ENCODE measurements at regions not wholly inside any gene's neighbourhood (a gene's known extent, or its start where the extent isn't known, plus 50 kb on each side); places are given as distances from the start of the nearest gene placed in this dataset.

- Mint-ChIP-seq H3K4me3 (no peak overlapping the region), H3K9me3 (no peaks in the 10 kb centered on the region), H3K27ac (no peak overlapping the region), H3K4me1 (no peaks in the 10 kb centered on the region), H3K27me3 (ENCODE audit: low read depth) (peaks cover 10% of the 10 kb centered on the region), H3K36me3 (ENCODE audit: low read depth) (no peaks in the 10 kb centered on the region)
- TF ChIP-seq, protein P1, sequence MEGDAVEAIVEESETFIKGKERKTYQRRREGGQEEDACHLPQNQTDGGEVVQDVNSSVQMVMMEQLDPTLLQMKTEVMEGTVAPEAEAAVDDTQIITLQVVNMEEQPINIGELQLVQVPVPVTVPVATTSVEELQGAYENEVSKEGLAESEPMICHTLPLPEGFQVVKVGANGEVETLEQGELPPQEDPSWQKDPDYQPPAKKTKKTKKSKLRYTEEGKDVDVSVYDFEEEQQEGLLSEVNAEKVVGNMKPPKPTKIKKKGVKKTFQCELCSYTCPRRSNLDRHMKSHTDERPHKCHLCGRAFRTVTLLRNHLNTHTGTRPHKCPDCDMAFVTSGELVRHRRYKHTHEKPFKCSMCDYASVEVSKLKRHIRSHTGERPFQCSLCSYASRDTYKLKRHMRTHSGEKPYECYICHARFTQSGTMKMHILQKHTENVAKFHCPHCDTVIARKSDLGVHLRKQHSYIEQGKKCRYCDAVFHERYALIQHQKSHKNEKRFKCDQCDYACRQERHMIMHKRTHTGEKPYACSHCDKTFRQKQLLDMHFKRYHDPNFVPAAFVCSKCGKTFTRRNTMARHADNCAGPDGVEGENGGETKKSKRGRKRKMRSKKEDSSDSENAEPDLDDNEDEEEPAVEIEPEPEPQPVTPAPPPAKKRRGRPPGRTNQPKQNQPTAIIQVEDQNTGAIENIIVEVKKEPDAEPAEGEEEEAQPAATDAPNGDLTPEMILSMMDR (IDR thresholded peaks at IDR 0.05; ENCODE audit: unreplicated experiment in 3 of 3) = no peak
Observed at GRCh38 chr22:48539261-48539660, 1288.4 kb downstream of the BRD1 start.

DNA sequence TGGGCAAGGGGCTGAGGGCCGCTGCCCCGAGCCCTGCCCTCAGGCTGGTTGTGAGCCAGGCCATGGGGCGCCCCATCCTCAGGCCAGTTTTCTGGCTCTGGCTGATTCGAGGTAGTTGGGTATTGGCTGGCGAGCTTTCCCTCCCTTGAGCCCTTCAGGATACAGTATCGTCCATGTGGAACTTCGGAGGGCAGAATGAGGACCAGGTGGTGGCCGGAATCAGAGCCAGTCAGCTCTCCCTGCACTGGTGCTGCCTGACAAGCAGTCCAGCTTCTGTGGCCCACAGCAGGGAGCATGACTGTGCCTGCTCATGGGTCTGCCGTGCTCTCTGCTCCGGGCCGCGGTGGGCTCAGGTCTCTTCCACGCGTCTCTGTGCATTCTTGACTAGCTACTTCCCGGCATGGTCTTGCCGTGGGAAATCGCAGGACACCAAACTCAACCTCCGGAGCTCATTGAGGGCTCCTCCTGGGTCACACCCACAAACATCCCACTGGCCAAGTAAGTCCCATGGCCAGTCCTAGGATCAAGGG lies 1289.3 kb downstream of the BRD1 start:
- H3K9me3 Mint-ChIP-seq = no peaks in the 10 kb centered on the region
- TF ChIP-seq, protein P1 (IDR thresholded peaks at IDR 0.05; ENCODE audit: unreplicated experiment in 3 of 3) = no peak
- no peak overlapping the region for H3K4me3 Mint-ChIP-seq
- H3K4me1 Mint-ChIP-seq = no peaks in the 10 kb centered on the region
- peaks cover 17% of the 10 kb centered on the region for H3K27me3 Mint-ChIP-seq (ENCODE audit: low read depth)
- H3K36me3 Mint-ChIP-seq (ENCODE audit: low read depth) = no peaks in the 10 kb centered on the region
- H3K27ac Mint-ChIP-seq = no peak overlapping the region

DNA sequence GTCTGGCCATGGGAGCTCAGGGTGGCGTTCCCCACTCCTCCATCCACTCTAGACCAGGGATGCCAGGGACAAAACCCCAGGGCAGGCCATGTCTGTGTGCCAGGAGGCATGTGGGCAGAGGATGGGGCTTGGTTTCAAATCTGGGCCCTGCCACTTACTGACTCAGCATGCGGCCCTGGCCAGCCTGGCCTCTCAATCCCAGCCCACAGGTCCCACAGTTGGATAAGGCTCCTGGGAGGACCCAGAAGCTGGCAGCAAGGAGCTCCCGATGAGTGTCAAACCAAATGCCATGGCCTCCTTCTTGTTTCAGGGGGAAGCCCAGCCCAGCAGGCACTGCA lies 1290.4 kb downstream of the BRD1 start:
- TF ChIP-seq, protein P1 (IDR thresholded peaks at IDR 0.05; ENCODE audit: unreplicated experiment in 3 of 3) = no peak
- no peak overlapping the region for H3K27ac Mint-ChIP-seq
- peaks cover 17% of the 10 kb centered on the region for H3K27me3 Mint-ChIP-seq (ENCODE audit: low read depth)
- H3K4me1 Mint-ChIP-seq = no peaks in the 10 kb centered on the region
- H3K9me3 Mint-ChIP-seq = no peaks in the 10 kb centered on the region
- H3K4me3 Mint-ChIP-seq = no peak overlapping the region
- no peaks in the 10 kb centered on the region for H3K36me3 Mint-ChIP-seq (ENCODE audit: low read depth)

DNA sequence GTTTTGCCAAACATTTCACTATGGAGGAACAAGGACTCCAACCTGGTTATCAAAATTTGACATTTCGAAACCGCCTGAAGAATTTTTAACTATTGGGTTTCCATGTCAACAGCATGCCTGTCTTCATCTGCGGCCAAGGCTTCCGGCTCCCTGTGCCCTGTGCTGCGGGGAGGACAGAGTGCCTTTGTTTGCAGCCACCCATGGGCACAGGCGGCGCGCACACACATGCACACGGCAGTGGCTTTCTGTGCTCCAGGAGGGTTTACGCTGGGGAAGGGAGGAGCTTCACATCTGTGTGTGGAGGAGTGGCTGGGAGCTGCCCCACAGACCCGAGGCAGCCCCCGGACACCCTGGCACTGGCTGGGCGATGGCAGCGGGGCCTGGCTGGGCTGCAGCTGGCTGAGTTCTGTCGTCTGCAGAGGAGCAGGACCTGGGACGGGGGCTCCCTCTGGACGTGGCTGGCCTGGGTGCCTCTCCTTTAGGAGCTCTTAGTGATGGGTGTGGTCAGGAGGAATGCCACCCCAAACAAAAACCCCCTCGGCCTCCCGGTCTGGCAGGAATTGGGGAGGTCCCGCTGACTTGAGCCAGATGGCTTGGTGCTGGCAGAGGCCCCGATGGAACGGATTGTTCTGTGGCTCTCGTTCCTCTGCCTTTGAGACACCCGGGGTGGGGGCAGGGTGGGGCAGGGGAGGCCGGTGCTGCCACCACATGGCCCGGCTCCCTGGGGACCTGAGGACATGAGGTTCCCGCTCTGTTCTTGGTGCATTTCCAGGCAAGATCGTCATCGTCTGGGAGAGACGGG lies 1290.9 kb downstream of the BRD1 start:
- Mint-ChIP-seq H3K27me3 (ENCODE audit: low read depth) (peaks cover 17% of the 10 kb centered on the region), H3K36me3 (ENCODE audit: low read depth) (no peaks in the 10 kb centered on the region), H3K4me1 (no peaks in the 10 kb centered on the region), H3K9me3 (no peaks in the 10 kb centered on the region), H3K4me3 (no peak overlapping the region), H3K27ac (no peak overlapping the region)
- TF ChIP-seq, protein P1 (IDR thresholded peaks at IDR 0.05; ENCODE audit: unreplicated experiment in 3 of 3) = no peak

- Mint-ChIP-seq H3K36me3 (ENCODE audit: low read depth) (no peaks in the 10 kb centered on the region), H3K4me1 (no peaks in the 10 kb centered on the region), H3K4me3 (no peak overlapping the region), H3K27me3 (ENCODE audit: low read depth) (peaks cover 17% of the 10 kb centered on the region), H3K9me3 (no peaks in the 10 kb centered on the region), H3K27ac (no peak overlapping the region)
- TF ChIP-seq, protein P1 (IDR thresholded peaks at IDR 0.05; ENCODE audit: unreplicated experiment in 3 of 3) = no peak
Observed at GRCh38 chr22:48535868-48536540, 1291.7 kb downstream of the BRD1 start.

All from nephron (organoid).